Vagina (tissue), 2 donors: ENCODE measurements at regions not wholly inside any gene's neighbourhood (a gene's known extent, or its start where the extent isn't known, plus 50 kb on each side); places are given as distances from the start of the nearest gene placed in this dataset.

Experiments used
- POLR2A ChIP-seq, 2 donors: fragments of 450-650 bp; IDR thresholded peaks; one replicate each; pipeline ENCODE4 v1.6.1; 2017; ENCODE audit warnings: antibody characterized with exemption in 2 of 2, mild to moderate bottlenecking in 2 of 2, moderate library complexity in 2 of 2
- TF ChIP-seq, protein P1 (sequence below), 3 experiments: fragments of 450-650 bp in 2 of 3; fragments of 200-600 bp in 1 of 3; sonication (generic) in 1 of 3; IDR thresholded peaks; one replicate each; pipeline ENCODE4 v1.5.1; 2017 to 2019; ENCODE audit warnings: antibody characterized with exemption in 3 of 3, mild to moderate bottlenecking in 2 of 3, moderate library complexity in 2 of 3

DNA sequence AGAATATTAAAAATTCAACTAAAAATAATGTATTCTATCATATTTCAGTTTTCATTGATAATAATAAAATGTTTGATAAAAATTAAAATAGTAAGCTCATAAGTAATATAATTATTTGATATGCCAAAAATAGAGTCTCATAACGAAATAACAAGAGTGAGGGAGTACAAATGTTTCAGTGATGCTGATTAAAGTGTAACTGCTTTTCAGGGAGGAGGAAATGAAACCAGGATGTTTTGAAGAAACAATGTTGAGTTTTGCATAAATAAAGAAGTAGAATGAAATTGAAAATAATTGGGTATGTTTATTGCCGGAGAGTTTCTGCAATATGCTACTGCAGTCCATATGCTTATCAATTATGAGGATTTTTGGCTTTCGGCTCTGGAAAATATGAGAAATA is 1159.8 kb upstream of the ADGRL2 start:
- no peak for TF ChIP-seq POLR2A (IDR thresholded peaks at IDR 0.05)
- TF ChIP-seq, protein P1, sequence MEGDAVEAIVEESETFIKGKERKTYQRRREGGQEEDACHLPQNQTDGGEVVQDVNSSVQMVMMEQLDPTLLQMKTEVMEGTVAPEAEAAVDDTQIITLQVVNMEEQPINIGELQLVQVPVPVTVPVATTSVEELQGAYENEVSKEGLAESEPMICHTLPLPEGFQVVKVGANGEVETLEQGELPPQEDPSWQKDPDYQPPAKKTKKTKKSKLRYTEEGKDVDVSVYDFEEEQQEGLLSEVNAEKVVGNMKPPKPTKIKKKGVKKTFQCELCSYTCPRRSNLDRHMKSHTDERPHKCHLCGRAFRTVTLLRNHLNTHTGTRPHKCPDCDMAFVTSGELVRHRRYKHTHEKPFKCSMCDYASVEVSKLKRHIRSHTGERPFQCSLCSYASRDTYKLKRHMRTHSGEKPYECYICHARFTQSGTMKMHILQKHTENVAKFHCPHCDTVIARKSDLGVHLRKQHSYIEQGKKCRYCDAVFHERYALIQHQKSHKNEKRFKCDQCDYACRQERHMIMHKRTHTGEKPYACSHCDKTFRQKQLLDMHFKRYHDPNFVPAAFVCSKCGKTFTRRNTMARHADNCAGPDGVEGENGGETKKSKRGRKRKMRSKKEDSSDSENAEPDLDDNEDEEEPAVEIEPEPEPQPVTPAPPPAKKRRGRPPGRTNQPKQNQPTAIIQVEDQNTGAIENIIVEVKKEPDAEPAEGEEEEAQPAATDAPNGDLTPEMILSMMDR (IDR thresholded peaks at IDR 0.05) = no peak
